Right hindlimb (tissue), 1 donor: ENCODE measurements at regions not wholly inside any gene's neighbourhood (a gene's known extent, or its start where the extent isn't known, plus 50 kb on each side); places are given as distances from the start of the nearest gene placed in this dataset.

Experiments
- DNase-seq: peaks from one replicate; pipeline ENCODE4 v3.0.0-alpha.2; 2018

- no peak for DNase-seq
These were observed 161.7 kb upstream of the UBE2E1 start for GRCh38 chr3:23644099-23644498.

- no peak for DNase-seq
These were observed 161.1 kb upstream of the UBE2E1 start for GRCh38 chr3:23644676-23645075.

GRCh38 chr3:23645533-23646183, 160.1 kb upstream of the UBE2E1 start:
- DNase-seq = no peak

- no peak for DNase-seq
These were observed 159.4 kb upstream of the UBE2E1 start for GRCh38 chr3:23646184-23646920.

GRCh38 chr3:23647706-23648258, 158.0 kb upstream of the UBE2E1 start:
- DNase-seq = no peak

- no peak for DNase-seq
These were observed 157.3 kb upstream of the UBE2E1 start for GRCh38 chr3:23648326-23648995.

- no peak for DNase-seq
These were observed 156.8 kb upstream of the UBE2E1 start for GRCh38 chr3:23648996-23649395.

GRCh38 chr3:23649448-23649847, 156.3 kb upstream of the UBE2E1 start:
- no peak for DNase-seq

GRCh38 chr3:23650371-23651140, 155.2 kb upstream of the UBE2E1 start:
- no peak for DNase-seq

- DNase-seq = no peak
These were observed 151.9 kb upstream of the UBE2E1 start for GRCh38 chr3:23653647-23654525.

- no peak for DNase-seq
These were observed 151.2 kb upstream of the UBE2E1 start for GRCh38 chr3:23654571-23654970.

- no peak for DNase-seq
These were observed 150.0 kb upstream of the UBE2E1 start for GRCh38 chr3:23655749-23656148.

- no peak for DNase-seq
These were observed 149.6 kb upstream of the UBE2E1 start for GRCh38 chr3:23656199-23656598.

GRCh38 chr3:23656821-23657220, 148.9 kb upstream of the UBE2E1 start:
- no peak for DNase-seq

- DNase-seq = no peak
These were observed 148.1 kb upstream of the UBE2E1 start for GRCh38 chr3:23657647-23658046.

GRCh38 chr3:23659274-23659673, 146.5 kb upstream of the UBE2E1 start:
- no peak for DNase-seq

GRCh38 chr3:23659840-23660430, 145.8 kb upstream of the UBE2E1 start:
- DNase-seq = no peak

GRCh38 chr3:23662079-23662617, 143.6 kb upstream of the UBE2E1 start:
- DNase-seq = no peak

- no peak for DNase-seq
These were observed 142.5 kb upstream of the UBE2E1 start for GRCh38 chr3:23663246-23663645.

GRCh38 chr3:23663661-23664186, 142.0 kb upstream of the UBE2E1 start:
- no peak for DNase-seq

GRCh38 chr3:23664459-23664858, 141.3 kb upstream of the UBE2E1 start:
- DNase-seq = no peak
